ENCODE measurements at regions not wholly inside any gene's neighbourhood (a gene's known extent, or its start where the extent isn't known, plus 50 kb on each side); places are given as distances from the start of the nearest gene placed in this dataset.

DNA sequence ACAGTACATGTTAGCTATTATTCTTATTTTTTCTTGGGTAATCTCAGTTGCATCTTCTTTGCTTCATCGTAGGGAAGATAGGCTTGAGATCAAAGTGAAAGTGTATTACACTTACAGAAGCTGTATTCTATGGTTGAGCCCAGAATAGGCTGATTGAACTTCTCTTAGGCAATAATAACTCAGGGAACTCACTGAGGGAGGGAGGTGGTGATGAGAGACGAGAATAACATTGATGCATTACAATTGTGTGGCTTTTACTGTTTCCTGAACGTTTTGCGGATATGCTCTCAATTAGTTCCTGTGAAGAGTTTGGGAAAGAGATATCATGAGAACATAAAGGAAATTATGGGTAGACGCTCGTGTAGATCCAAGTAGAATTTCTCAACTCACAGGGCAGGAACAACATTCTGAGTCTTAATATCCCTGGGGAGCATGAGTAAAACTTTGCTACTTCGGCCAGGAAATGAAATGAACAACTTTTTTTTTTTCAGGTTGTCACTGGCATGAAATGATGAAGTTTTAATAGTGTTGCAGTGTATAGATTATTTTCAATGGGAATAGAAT is 302.2 kb downstream of the TUSC7 start:
- no peak overlapping the region for H3K4me3 ChIP-seq (ENCODE audit: low read depth, low read length)
- TF ChIP-seq, protein P1, sequence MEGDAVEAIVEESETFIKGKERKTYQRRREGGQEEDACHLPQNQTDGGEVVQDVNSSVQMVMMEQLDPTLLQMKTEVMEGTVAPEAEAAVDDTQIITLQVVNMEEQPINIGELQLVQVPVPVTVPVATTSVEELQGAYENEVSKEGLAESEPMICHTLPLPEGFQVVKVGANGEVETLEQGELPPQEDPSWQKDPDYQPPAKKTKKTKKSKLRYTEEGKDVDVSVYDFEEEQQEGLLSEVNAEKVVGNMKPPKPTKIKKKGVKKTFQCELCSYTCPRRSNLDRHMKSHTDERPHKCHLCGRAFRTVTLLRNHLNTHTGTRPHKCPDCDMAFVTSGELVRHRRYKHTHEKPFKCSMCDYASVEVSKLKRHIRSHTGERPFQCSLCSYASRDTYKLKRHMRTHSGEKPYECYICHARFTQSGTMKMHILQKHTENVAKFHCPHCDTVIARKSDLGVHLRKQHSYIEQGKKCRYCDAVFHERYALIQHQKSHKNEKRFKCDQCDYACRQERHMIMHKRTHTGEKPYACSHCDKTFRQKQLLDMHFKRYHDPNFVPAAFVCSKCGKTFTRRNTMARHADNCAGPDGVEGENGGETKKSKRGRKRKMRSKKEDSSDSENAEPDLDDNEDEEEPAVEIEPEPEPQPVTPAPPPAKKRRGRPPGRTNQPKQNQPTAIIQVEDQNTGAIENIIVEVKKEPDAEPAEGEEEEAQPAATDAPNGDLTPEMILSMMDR (IDR thresholded peaks at IDR 0.05; ENCODE audit: low read depth, low read length), result no peak

- H3K4me3 ChIP-seq (ENCODE audit: low read depth, low read length), result no peak overlapping the region
- TF ChIP-seq, protein P1 (IDR thresholded peaks at IDR 0.05; ENCODE audit: low read depth, low read length), result no peak
Measured at GRCh38 chr3:117016378-117016777, 306.8 kb downstream of the TUSC7 start.

DNA sequence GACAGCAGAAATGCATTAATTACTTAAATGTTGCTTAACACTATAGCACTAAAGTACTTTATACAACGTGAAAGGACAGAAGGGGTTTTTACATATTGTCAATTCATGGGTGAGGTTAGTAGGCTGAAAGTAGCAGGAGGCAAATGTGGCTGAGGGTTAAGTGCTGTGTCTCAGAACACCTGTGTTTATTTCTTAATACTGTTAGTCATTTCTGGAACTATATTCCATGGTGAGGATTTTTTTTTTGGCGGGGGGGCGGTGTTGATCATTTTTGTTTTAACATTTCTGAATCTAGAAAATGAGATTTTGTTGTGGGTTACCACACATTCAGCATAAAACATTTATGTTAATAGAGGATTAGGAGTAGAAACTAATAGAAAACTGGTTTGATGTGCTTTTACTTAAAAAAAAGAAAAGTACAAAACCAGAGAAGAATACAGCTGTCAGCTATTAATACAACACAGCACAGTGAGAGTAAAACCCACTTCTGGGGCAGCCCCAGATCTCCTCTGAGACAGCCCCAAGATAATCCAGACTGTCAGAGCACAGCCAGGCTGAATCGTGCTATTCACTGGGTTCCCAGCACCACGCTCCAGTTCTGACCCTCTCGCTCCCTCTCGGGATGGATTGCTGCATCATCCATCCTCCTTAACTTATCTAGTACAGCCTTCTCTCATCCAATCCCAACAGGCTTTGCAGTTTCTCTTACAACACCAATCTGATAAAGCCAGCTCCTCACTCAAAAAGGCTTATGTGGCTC is 307.7 kb downstream of the TUSC7 start:
- no peak overlapping the region for H3K4me3 ChIP-seq (ENCODE audit: low read depth, low read length)
- TF ChIP-seq, protein P1 (IDR thresholded peaks at IDR 0.05; ENCODE audit: low read depth, low read length), result no peak

GRCh38 chr3:117018655-117019054 is 309.1 kb downstream of the TUSC7 start:
- TF ChIP-seq, protein P1 (IDR thresholded peaks at IDR 0.05; ENCODE audit: low read depth, low read length), result no peak
- H3K4me3 ChIP-seq (ENCODE audit: low read depth, low read length), result no peak overlapping the region

DNA sequence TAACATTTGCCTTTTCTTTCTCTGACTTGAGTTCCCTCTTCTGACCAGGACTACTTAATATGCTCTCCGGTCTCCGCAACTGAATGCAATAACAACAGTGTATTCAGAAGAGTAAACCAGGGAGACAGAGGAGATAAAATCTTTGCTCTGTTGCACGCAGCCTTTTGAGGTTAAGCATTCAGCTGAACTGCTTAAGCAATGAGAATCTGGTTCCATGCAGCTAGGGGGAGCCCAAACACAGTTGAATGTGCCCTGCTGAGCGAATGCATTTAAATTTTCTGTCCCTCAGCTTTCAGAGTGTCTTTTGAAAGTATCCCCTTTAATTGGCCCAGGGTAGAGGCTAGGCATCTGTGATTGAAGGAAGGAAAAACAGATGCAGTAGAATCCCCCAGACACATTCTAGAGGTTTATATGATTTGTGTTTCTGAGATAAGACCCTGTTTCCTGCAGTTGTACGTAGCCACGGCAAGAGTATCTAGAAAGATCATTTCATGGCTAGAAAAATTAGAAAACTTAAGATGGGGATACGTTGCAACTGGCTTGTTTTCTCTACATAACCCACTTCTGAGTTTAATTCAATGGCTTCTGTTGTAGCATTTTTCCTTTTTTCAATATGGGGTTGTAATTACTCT is 309.6 kb downstream of the TUSC7 start:
- no peak overlapping the region for H3K4me3 ChIP-seq (ENCODE audit: low read depth, low read length)
- TF ChIP-seq, protein P1 (IDR thresholded peaks at IDR 0.05; ENCODE audit: low read depth, low read length), result no peak

- TF ChIP-seq, protein P1 (IDR thresholded peaks at IDR 0.05; ENCODE audit: low read depth, low read length), result no peak
- H3K4me3 ChIP-seq (ENCODE audit: low read depth, low read length), result no peak overlapping the region
Measured at GRCh38 chr3:117026401-117026800, 316.8 kb downstream of the TUSC7 start.

DNA sequence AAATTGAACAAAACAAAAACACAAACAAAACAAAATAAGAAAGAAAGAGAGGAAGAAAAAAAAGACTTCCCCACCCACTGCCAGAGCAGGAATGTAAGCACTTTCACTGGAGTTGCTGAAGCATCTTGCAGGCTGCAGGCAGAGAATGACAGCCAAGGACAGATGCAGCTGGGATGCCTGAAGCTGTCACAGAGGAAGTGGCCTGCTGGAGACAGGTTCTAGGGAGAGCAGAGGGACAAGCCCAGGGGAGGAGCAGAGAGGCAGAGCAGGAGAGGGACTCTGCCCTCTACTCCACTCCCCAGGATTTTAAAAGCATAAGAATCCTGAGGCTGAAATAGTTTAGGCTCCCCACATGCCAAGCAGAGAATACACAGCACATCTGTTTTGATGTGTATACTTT is 326.2 kb downstream of the TUSC7 start:
- TF ChIP-seq, protein P1 (IDR thresholded peaks at IDR 0.05; ENCODE audit: low read depth, low read length), result no peak
- H3K4me3 ChIP-seq (ENCODE audit: low read depth, low read length), result no peak overlapping the region

All from WI38 (cell line).